BJ (cell line): ENCODE measurements at regions not wholly inside any gene's neighbourhood (a gene's known extent, or its start where the extent isn't known, plus 50 kb on each side); places are given as distances from the start of the nearest gene placed in this dataset.

Source experiments
- CTCF ChIA-PET: fragments of 350-600 bp; formaldehyde crosslinking; extraction: SDS; loops from one replicate; lab custom pipeline; 2021; ENCODE audit warnings: antibody characterized with exemption, inconsistent platforms; lab: Yijun Ruan, JAX
- POLR2A ChIA-PET: fragments of 300-600 bp; sonication (Branson Sonifier 250); formaldehyde crosslinking; extraction: SDS; loops from one replicate; lab custom pipeline; 2021; ENCODE audit warnings: antibody characterized with exemption; lab: Charles Lee
- DNase-seq: peaks from one replicate; pipeline ENCODE4 v3.0.0-alpha.2; 2011; ENCODE audit warnings: low read depth
- H3K27me3 ChIP-seq: 2 replicates; pipeline ENCODE4 v1.6.0; 2011; ENCODE audit warnings: low read length; ENCODE audit not compliant: control insufficient read depth, insufficient read depth
- H3K36me3 ChIP-seq: 2 replicates; pipeline ENCODE4 v1.5.1; 2011; ENCODE audit warnings: low read length; ENCODE audit not compliant: control insufficient read depth, insufficient read depth
- H3K4me3 ChIP-seq: 2 replicates; pipeline ENCODE4 v1.5.1; 2011; ENCODE audit warnings: low read depth, mild to moderate bottlenecking, control low read depth, low read length
- CTCF ChIP-seq: IDR thresholded peaks from 2 replicates; pipeline ENCODE4 v1.5.1; 2011; ENCODE audit warnings: low read depth, mild to moderate bottlenecking, control low read depth, inconsistent platforms, low read length, moderate library complexity; ENCODE audit not compliant: insufficient read depth

GRCh38 chr14:101643651-101644050, 82.4 kb downstream of the DIO3 start:
- DNase-seq = no peak
- CTCF ChIA-PET = no interaction called here
- no peak for TF ChIP-seq CTCF

DNA sequence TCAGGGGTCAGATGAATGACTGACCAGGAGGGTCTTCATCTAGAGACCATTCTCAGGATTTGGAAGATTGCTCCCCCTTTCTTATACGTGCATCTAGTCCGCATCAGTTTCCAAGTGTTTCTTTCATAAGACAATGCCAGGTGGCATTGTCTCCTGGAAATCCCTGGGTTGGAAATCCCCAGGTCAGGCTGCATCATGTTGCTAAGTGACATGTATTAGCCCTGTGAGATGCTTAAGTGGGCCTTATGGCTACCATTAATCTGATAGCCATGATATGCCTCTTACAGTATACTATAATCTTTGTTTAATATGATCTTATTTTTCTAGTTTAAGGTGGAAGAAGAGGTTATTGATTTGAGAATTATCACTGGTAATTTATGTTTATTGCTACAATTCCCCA, 92.8 kb downstream of the DIO3 start:
- peaks cover 2% of the 10 kb centered on the region; the same call in 1 of the 2 replicates for H3K27me3 ChIP-seq
- CTCF ChIA-PET = no interaction called here

More at GRCh38 chr14:101643651-101644050, 82.4 kb downstream of the DIO3 start:
- peaks cover 6% of the 10 kb centered on the region; the same call in 1 of the 2 replicates for H3K27me3 ChIP-seq
- no peak overlapping the region for H3K4me3 ChIP-seq
- H3K36me3 ChIP-seq = no peaks in the 10 kb centered on the region
- POLR2A ChIA-PET = no interaction called here

GRCh38 chr14:101657372-101657771, 96.1 kb downstream of the DIO3 start:
- peaks cover 4% of the 10 kb centered on the region; the same call in 1 of the 2 replicates for H3K27me3 ChIP-seq
- ChIA-PET CTCF (no interaction called here), POLR2A (no interaction called here)
- TF ChIP-seq CTCF = no peak
- H3K4me3 ChIP-seq = no peak overlapping the region
- no peak for DNase-seq
- H3K36me3 ChIP-seq = no peaks in the 10 kb centered on the region

More for the DNA sequence above, 92.8 kb downstream of the DIO3 start:
- TF ChIP-seq CTCF = no peak
- DNase-seq = no peak
- no peak overlapping the region for H3K4me3 ChIP-seq
- no peaks in the 10 kb centered on the region for H3K36me3 ChIP-seq
- POLR2A ChIA-PET = no interaction called here

DNA sequence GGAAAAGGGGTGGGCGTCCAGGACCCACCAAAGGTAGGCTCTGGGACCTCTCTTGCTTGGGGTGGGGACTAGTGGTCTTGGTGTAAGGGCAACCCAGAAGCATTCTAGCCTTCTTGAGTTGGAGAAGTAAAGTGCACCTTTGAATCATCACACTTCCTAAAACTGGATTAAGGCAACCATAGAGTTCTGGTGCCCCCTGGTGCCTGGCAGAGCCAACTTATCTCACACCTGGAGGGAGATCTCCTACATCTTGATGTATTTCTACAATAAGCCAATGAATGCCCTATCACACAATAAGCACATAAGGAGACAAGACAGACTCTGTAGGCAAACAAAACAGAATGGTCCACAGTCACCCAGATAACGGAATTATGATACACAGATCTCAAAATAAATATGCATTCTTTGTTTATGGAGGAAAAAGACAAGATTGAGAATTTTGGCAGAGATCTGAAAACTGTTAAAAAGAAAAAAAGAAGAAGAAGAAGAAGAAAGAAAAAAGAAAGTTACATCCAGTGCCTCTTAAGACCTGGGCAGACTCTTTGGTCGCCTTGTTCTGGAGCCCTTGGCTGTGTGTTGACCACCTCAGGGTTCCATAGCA, 95.9 kb upstream of the PPP2R5C start:
- ChIA-PET POLR2A (no interaction called here), CTCF (interaction anchor here (0.6 to 1.4 kb wide), 4 partner anchors 8 to 1299 kb away, joined by 3 to 8 read pairs (median 4); no protein-coding TSS in a partner anchor)
- H3K27me3 ChIP-seq = peaks cover 4% of the 10 kb centered on the region
- DNase-seq = no peak
- no peak overlapping the region for H3K4me3 ChIP-seq
- no peaks in the 10 kb centered on the region for H3K36me3 ChIP-seq
- TF ChIP-seq CTCF = peak; percentile 51

- ChIA-PET CTCF (interaction anchor here (0.6 kb wide), 1 partner anchor 240 kb away, joined by 3 read pairs; no protein-coding TSS in a partner anchor), POLR2A (no interaction called here)
- no peak for TF ChIP-seq CTCF
- DNase-seq = no peak
- Histone ChIP-seq H3K4me3 (no peak overlapping the region), H3K27me3 (peaks cover 4% of the 10 kb centered on the region), H3K36me3 (no peaks in the 10 kb centered on the region)
Observed at GRCh38 chr14:101666264-101666663, 95.2 kb upstream of the PPP2R5C start.
